HG03442 (cell line): ENCODE measurements at regions not wholly inside any gene's neighbourhood (a gene's known extent, or its start where the extent isn't known, plus 50 kb on each side); places are given as distances from the start of the nearest gene placed in this dataset.

ENCODE experiments used
- ATAC-seq: cut with Tn5 transposase; IDR thresholded peaks from one replicate; pipeline ENCODE4 v1.9.1; 2021; ENCODE audit warnings: mild to moderate bottlenecking, moderate library complexity; ENCODE audit not compliant: unreplicated experiment

- ATAC-seq, result no peak
These were observed 474.4 kb downstream of the SH2D1A start for GRCh38 chrX:124820738-124821137.

- no peak for ATAC-seq
These were observed 481.0 kb downstream of the SH2D1A start for GRCh38 chrX:124827258-124827845.

- ATAC-seq, result no peak
These were observed 483.6 kb downstream of the SH2D1A start for GRCh38 chrX:124829930-124830329.

- ATAC-seq, result no peak
These were observed 482.9 kb upstream of the TEX13C start for GRCh38 chrX:124836786-124837185.

- no peak for ATAC-seq
These were observed 477.5 kb upstream of the TEX13C start for GRCh38 chrX:124842205-124842604.

- no peak for ATAC-seq
These were observed 458.9 kb upstream of the TEX13C start for GRCh38 chrX:124860736-124861135.

- ATAC-seq, result no peak
These were observed 457.4 kb upstream of the TEX13C start for GRCh38 chrX:124862301-124862700.

- no peak for ATAC-seq
These were observed 456.4 kb upstream of the TEX13C start for GRCh38 chrX:124863303-124863702.

- ATAC-seq, result no peak
These were observed 432.1 kb upstream of the TEX13C start for GRCh38 chrX:124887572-124887971.

- no peak for ATAC-seq
These were observed 423.7 kb upstream of the TEX13C start for GRCh38 chrX:124895947-124896346.

- ATAC-seq, result no peak
These were observed 416.7 kb upstream of the TEX13C start for GRCh38 chrX:124902953-124903352.

- ATAC-seq, result no peak
These were observed 409.1 kb upstream of the TEX13C start for GRCh38 chrX:124910611-124911010.

- ATAC-seq, result no peak
These were observed 402.7 kb upstream of the TEX13C start for GRCh38 chrX:124917011-124917410.

- ATAC-seq, result no peak
These were observed 394.0 kb upstream of the TEX13C start for GRCh38 chrX:124925681-124926080.

- ATAC-seq, result no peak
These were observed 388.4 kb upstream of the TEX13C start for GRCh38 chrX:124931241-124931640.

GRCh38 chrX:124931958-124932357 lies 387.7 kb upstream of the TEX13C start:
- no peak for ATAC-seq

- ATAC-seq, result no peak
These were observed 381.0 kb upstream of the TEX13C start for GRCh38 chrX:124938715-124939114.

- no peak for ATAC-seq
These were observed 379.1 kb upstream of the TEX13C start for GRCh38 chrX:124940531-124940930.

- no peak for ATAC-seq
These were observed 365.3 kb upstream of the TEX13C start for GRCh38 chrX:124954402-124954801.

- ATAC-seq, result no peak
These were observed 359.2 kb upstream of the TEX13C start for GRCh38 chrX:124960454-124960853.

- ATAC-seq, result no peak
These were observed 356.0 kb upstream of the TEX13C start, which contains the start of gene TENM1 for GRCh38 chrX:124963717-124964116. TENM1 (minus strand) TSS chrX:124963817.

GRCh38 chrX:124975456-124975855 lies 344.2 kb upstream of the TEX13C start:
- ATAC-seq, result no peak

- no peak for ATAC-seq
These were observed 338.3 kb upstream of the TEX13C start for GRCh38 chrX:124981420-124981819.
